NCI-H524 treated with DMSO at 0.1 percent for 48 hours (cell line): ENCODE measurements at regions not wholly inside any gene's neighbourhood (a gene's known extent, or its start where the extent isn't known, plus 50 kb on each side); places are given as distances from the start of the nearest gene placed in this dataset.

Experiments
- DNase-seq: peaks from one replicate; lab custom pipeline; 2025; lab: John Stamatoyannopoulos, UW

- DNase-seq = no peak
Measured at GRCh38 chr15:35161694-35162093, 76.6 kb upstream of the NANOGP8 start.

- no peak for DNase-seq
Measured at GRCh38 chr15:35159170-35159569, 74.1 kb upstream of the NANOGP8 start.

- DNase-seq = no peak
Measured at GRCh38 chr15:35151782-35152181, 66.7 kb upstream of the NANOGP8 start.

DNA sequence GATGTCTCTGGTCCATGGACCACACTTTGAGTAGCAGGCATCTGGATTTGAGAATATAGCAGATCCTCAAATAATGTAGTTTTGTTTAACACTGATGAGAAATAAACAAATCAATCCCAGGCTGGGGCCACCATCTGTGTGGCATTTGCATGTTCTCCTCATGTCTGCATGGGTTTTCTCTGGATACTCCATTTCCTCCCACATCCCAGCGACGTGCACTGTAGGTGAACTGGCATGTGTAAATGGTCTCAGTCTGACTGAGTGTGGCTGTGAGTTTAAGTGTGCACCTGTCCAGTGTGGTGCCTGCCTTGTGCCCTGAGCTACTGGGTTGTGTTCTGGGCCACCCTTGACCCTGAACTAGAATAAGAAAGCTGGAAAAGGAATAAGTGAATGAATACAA, 66.3 kb upstream of the NANOGP8 start:
- DNase-seq = no peak

DNA sequence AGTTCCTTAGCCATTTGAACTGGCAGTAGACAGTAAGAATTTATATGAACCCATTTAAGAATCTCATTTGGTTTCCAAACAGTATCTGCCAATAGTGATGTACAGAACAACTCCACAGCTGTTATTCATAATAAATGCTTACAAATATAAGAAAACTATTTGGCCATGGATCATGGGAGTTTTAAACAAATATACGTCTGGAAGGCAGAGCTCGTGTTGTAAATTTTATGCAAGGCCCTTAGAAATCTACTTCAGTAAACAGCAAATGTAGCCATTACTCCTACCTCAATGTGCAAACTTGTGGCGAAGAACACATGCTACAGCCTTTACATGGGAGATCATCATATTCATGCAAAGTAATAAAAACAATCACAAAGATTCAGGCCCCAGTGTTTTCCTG, 65.3 kb upstream of the NANOGP8 start:
- no peak for DNase-seq

- DNase-seq = no peak
Measured at GRCh38 chr15:35145336-35145735, 60.2 kb upstream of the NANOGP8 start.

DNA sequence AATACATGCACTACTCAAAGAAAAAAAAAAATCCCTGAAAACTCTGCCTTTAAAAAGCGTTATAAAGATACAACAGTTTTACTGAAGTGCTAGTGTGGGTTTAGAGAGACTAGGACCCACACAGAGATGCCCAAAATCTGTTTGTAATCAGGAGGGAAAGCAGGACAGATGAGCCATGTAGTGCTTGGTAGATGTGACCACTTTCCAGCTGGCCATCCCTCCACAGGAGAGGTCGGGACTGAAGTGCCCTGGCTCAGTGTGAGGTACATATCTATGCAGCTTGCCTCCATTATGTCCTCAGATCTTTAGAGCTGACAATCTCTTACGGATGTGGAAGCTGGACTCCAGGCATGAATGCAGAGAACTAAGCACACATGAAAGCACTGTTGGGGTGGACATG, 57.5 kb upstream of the NANOGP8 start:
- DNase-seq = no peak

GRCh38 chr15:35141743-35142471, 56.8 kb upstream of the NANOGP8 start:
- DNase-seq = no peak

GRCh38 chr15:35139822-35140221, 54.7 kb upstream of the NANOGP8 start:
- no peak for DNase-seq

GRCh38 chr15:35137190-35137574, 52.1 kb upstream of the NANOGP8 start:
- no peak for DNase-seq

GRCh38 chr15:35136321-35137189, 51.5 kb upstream of the NANOGP8 start:
- DNase-seq = no peak
